Testis (tissue), 2 donors: ENCODE measurements at regions not wholly inside any gene's neighbourhood (a gene's known extent, or its start where the extent isn't known, plus 50 kb on each side); places are given as distances from the start of the nearest gene placed in this dataset.
"Not testable (repeated sequence)": the region's sequence is repeated elsewhere in the genome, so short reads cannot be mapped to it uniquely, and the experiment has no call there.

ENCODE experiments used
- DNase-seq: peaks from one replicate; pipeline ENCODE4 v3.0.0-alpha.2; 2019
- H3K27ac ChIP-seq, 2 donors: fragments of 200-600 bp; sonication (generic); one replicate each; pipeline ENCODE4 v1.5.1; 2019
- H3K27me3 ChIP-seq: fragments of 200-600 bp; sonication (generic); one replicate; pipeline ENCODE4 v1.5.1; 2019
- H3K36me3 ChIP-seq: fragments of 200-600 bp; sonication (generic); one replicate; pipeline ENCODE4 v1.5.1; 2017; ENCODE audit warnings: low read depth; ENCODE audit errors: missing control alignments
- H3K4me1 ChIP-seq: fragments of 200-600 bp; sonication (generic); one replicate; pipeline ENCODE4 v1.5.1; 2019
- H3K4me3 ChIP-seq, 2 donors: fragments of 200-600 bp; sonication (generic); one replicate each; pipeline ENCODE4 v1.5.1; 2017 to 2019
- H3K9me3 ChIP-seq: fragments of 200-600 bp; sonication (generic); one replicate; pipeline ENCODE4 v1.5.1; 2017
- CTCF ChIP-seq, 3 experiments: fragments of 450-650 bp in 2 of 3; fragments of 200-600 bp in 1 of 3; sonication (generic) in 1 of 3; IDR thresholded peaks; one replicate each; pipeline ENCODE4 v1.5.1; 2016 to 2019; ENCODE audit warnings: antibody characterized with exemption in 3 of 3, mild to moderate bottlenecking in 2 of 3, moderate library complexity in 1 of 3
- POLR2A ChIP-seq: fragments of 450-650 bp; IDR thresholded peaks from one replicate; pipeline ENCODE4 v1.6.1; 2017; ENCODE audit warnings: antibody characterized with exemption, mild to moderate bottlenecking, moderate library complexity
- WGBS, 2 donors: methylation state at CpG; one replicate each; pipeline ENCODE4 v1.1.5; 2018; 5-methylcytosine and 5-hydroxymethylcytosine counted together
- intact Hi-C: fragments of 100-400 bp; cut with DNase I; formaldehyde crosslinking; loops from one replicate; pipeline ENCODE4 v1.15.1; 2023; ENCODE audit warnings: low total_unique reads

- DNase-seq: no peak
- Histone ChIP-seq H3K9me3 (no peaks in the 10 kb centered on the region), H3K27ac (no peak overlapping the region), H3K27me3 (no peaks in the 10 kb centered on the region), H3K36me3 (no peaks in the 10 kb centered on the region), H3K4me3 (no peak overlapping the region), H3K4me1 (no peaks in the 10 kb centered on the region)
- intact Hi-C loops: no loop called here
- 63 to 80% methylated on average over 1 of the region's 1 CpG for WGBS, 2 donors
- TF ChIP-seq CTCF (IDR thresholded peaks at IDR 0.05): no peak
- no peak for TF ChIP-seq POLR2A
Measured at GRCh38 chr15:36185438-36185837, 394.0 kb upstream of the CDIN1 start.

GRCh38 chr15:36185845-36186244, 393.6 kb upstream of the CDIN1 start:
- TF ChIP-seq CTCF (IDR thresholded peaks at IDR 0.05) (no peak), POLR2A (no peak)
- intact Hi-C loops: no loop called here
- Histone ChIP-seq H3K36me3 (no peaks in the 10 kb centered on the region), H3K27ac (no peak overlapping the region), H3K4me3 (no peak overlapping the region), H3K27me3 (no peaks in the 10 kb centered on the region), H3K9me3 (no peaks in the 10 kb centered on the region), H3K4me1 (no peaks in the 10 kb centered on the region)
- DNase-seq: no peak

GRCh38 chr15:36186376-36186775, 393.1 kb upstream of the CDIN1 start:
- TF ChIP-seq CTCF (IDR thresholded peaks at IDR 0.05) (no peak), POLR2A (no peak)
- Histone ChIP-seq H3K27ac (no peak overlapping the region), H3K9me3 (no peaks in the 10 kb centered on the region), H3K4me1 (no peaks in the 10 kb centered on the region), H3K36me3 (no peaks in the 10 kb centered on the region), H3K4me3 (no peak overlapping the region), H3K27me3 (no peaks in the 10 kb centered on the region)
- 83 to 95% methylated on average over 1 of the region's 1 CpG for WGBS, 2 donors
- DNase-seq: no peak
- intact Hi-C loops: no loop called here

GRCh38 chr15:36191459-36191858, 388.0 kb upstream of the CDIN1 start:
- DNase-seq: no peak
- no peaks in the 10 kb centered on the region for H3K4me1 ChIP-seq
- no peaks in the 10 kb centered on the region for H3K27me3 ChIP-seq
- no peak for TF ChIP-seq CTCF (IDR thresholded peaks at IDR 0.05)
- TF ChIP-seq POLR2A: no peak
- H3K36me3 ChIP-seq: no peaks in the 10 kb centered on the region
- intact Hi-C loops: no loop called here
- no peak overlapping the region for H3K27ac ChIP-seq
- no peak overlapping the region for H3K4me3 ChIP-seq
- no peaks in the 10 kb centered on the region for H3K9me3 ChIP-seq

GRCh38 chr15:36195361-36196007, 383.9 kb upstream of the CDIN1 start:
- H3K4me1 ChIP-seq, H3K9me3 ChIP-seq, H3K27ac ChIP-seq, H3K36me3 ChIP-seq, DNase-seq, H3K27me3 ChIP-seq, intact Hi-C loops, H3K4me3 ChIP-seq: not testable (repeated sequence)
- WGBS, 2 donors: 86 to 96% methylated on average over 30 of the region's 30 CpGs
